ENCODE measurements at regions not wholly inside any gene's neighbourhood (a gene's known extent, or its start where the extent isn't known, plus 50 kb on each side); places are given as distances from the start of the nearest gene placed in this dataset.

GRCh38 chr17:73942703-73943415, 260.6 kb upstream of the RPL38 start:
- no peak overlapping the region for H3K27ac ChIP-seq (ENCODE audit: low read depth, low read length, poor library complexity, severe bottlenecking)
- no peaks in the 10 kb centered on the region for H3K79me2 ChIP-seq (ENCODE audit: insufficient read depth, low read length)
- no peaks in the 10 kb centered on the region for H3K36me3 ChIP-seq (ENCODE audit: insufficient read depth, low read length)
- no peak overlapping the region for H3K4me2 ChIP-seq (ENCODE audit: low read length)
- H3K9me2 ChIP-seq (ENCODE audit: low read depth, low read length), result no peaks in the 10 kb centered on the region
- H3F3A ChIP-seq (ENCODE audit: insufficient read depth, low read length), result no peaks in the 10 kb centered on the region
- H3K27me3 ChIP-seq (ENCODE audit: insufficient read depth, low read length), result 0 out of 2 replicates have a peak, but pooled peaks cover 3% of the 10 kb centered on the region
- TF ChIP-seq CTCF (IDR thresholded peaks at IDR 0.05; ENCODE audit: low read length) (no peak), EZH2 (IDR thresholded peaks at IDR 0.05; ENCODE audit: borderline replicate concordance, low read length) (no peak)
- no peak overlapping the region for H3K9ac ChIP-seq (ENCODE audit: low read length)
- H4K20me1 ChIP-seq (ENCODE audit: insufficient read depth, low read length), result no peaks in the 10 kb centered on the region
- no peak overlapping the region for H2AFZ ChIP-seq (ENCODE audit: low read length)
- no peaks in the 10 kb centered on the region for H3K9me3 ChIP-seq (ENCODE audit: low read length)
- H3K4me1 ChIP-seq (ENCODE audit: insufficient read depth, low read length, severe bottlenecking), result no peaks in the 10 kb centered on the region
- no peak overlapping the region for H3K4me3 ChIP-seq (ENCODE audit: low read depth, low read length, poor library complexity, severe bottlenecking)

- TF ChIP-seq EZH2 (IDR thresholded peaks at IDR 0.05; ENCODE audit: borderline replicate concordance, low read length), result no peak
- no peak for TF ChIP-seq CTCF (IDR thresholded peaks at IDR 0.05; ENCODE audit: low read length)
- no peaks in the 10 kb centered on the region for H3K79me2 ChIP-seq (ENCODE audit: insufficient read depth, low read length)
Observed at GRCh38 chr17:73943416-73944110, 259.9 kb upstream of the RPL38 start.

GRCh38 chr17:73944366-73944765, 259.1 kb upstream of the RPL38 start:
- no peaks in the 10 kb centered on the region for H3K4me1 ChIP-seq (ENCODE audit: insufficient read depth, low read length, severe bottlenecking)
- TF ChIP-seq EZH2 (IDR thresholded peaks at IDR 0.05; ENCODE audit: borderline replicate concordance, low read length) (no peak), CTCF (IDR thresholded peaks at IDR 0.05; ENCODE audit: low read length) (no peak)
- no peak overlapping the region for H2AFZ ChIP-seq (ENCODE audit: low read length)
- no peaks in the 10 kb centered on the region for H3K9me2 ChIP-seq (ENCODE audit: low read depth, low read length)
- no peaks in the 10 kb centered on the region for H4K20me1 ChIP-seq (ENCODE audit: insufficient read depth, low read length)
- H3K9me3 ChIP-seq (ENCODE audit: low read length), result no peaks in the 10 kb centered on the region
- no peak overlapping the region for H3K4me2 ChIP-seq (ENCODE audit: low read length)
- no peaks in the 10 kb centered on the region for H3K79me2 ChIP-seq (ENCODE audit: insufficient read depth, low read length)
- H3K27me3 ChIP-seq (ENCODE audit: insufficient read depth, low read length), result no peaks in the 10 kb centered on the region
- no peak overlapping the region for H3K27ac ChIP-seq (ENCODE audit: low read depth, low read length, poor library complexity, severe bottlenecking)
- no peaks in the 10 kb centered on the region for H3F3A ChIP-seq (ENCODE audit: insufficient read depth, low read length)
- no peak overlapping the region for H3K9ac ChIP-seq (ENCODE audit: low read length)
- H3K4me3 ChIP-seq (ENCODE audit: low read depth, low read length, poor library complexity, severe bottlenecking), result no peak overlapping the region
- H3K36me3 ChIP-seq (ENCODE audit: insufficient read depth, low read length), result no peaks in the 10 kb centered on the region

More at GRCh38 chr17:73943416-73944110, 259.9 kb upstream of the RPL38 start:
- Histone ChIP-seq H4K20me1 (ENCODE audit: insufficient read depth, low read length) (no peaks in the 10 kb centered on the region), H3K4me1 (ENCODE audit: insufficient read depth, low read length, severe bottlenecking) (no peaks in the 10 kb centered on the region), H3K27me3 (ENCODE audit: insufficient read depth, low read length) (0 out of 2 replicates have a peak, but pooled peaks cover 1% of the 10 kb centered on the region), H3K9me3 (ENCODE audit: low read length) (no peaks in the 10 kb centered on the region), H3F3A (ENCODE audit: insufficient read depth, low read length) (no peaks in the 10 kb centered on the region), H3K4me2 (ENCODE audit: low read length) (no peak overlapping the region), H3K4me3 (ENCODE audit: low read depth, low read length, poor library complexity, severe bottlenecking) (no peak overlapping the region), H3K36me3 (ENCODE audit: insufficient read depth, low read length) (no peaks in the 10 kb centered on the region), H3K9me2 (ENCODE audit: low read depth, low read length) (no peaks in the 10 kb centered on the region), H2AFZ (ENCODE audit: low read length) (no peak overlapping the region), H3K27ac (ENCODE audit: low read depth, low read length, poor library complexity, severe bottlenecking) (no peak overlapping the region), H3K9ac (ENCODE audit: low read length) (no peak overlapping the region)

Measured in OCI-LY1 (cell line).